ENCODE measurements at regions not wholly inside any gene's neighbourhood (a gene's known extent, or its start where the extent isn't known, plus 50 kb on each side); places are given as distances from the start of the nearest gene placed in this dataset.

GRCh38 chr7:49434846-49435245 lies 338.6 kb upstream of the VWC2 start:
- no peaks in the 10 kb centered on the region for H3K36me3 ChIP-seq
- no peak for DNase-seq (ENCODE audit: low spot score)
- no peak overlapping the region for H3K4me3 ChIP-seq
- H4K20me1 ChIP-seq (ENCODE audit: low read depth), result no peaks in the 10 kb centered on the region
- H2AFZ ChIP-seq (replicated peaks), result peak overlapping the region; percentile 8
- H3K27ac Mint-ChIP-seq, result no peak overlapping the region
- no peaks in the 10 kb centered on the region for H3K36me3 Mint-ChIP-seq
- no peaks in the 10 kb centered on the region for H3F3A ChIP-seq (ENCODE audit: low read depth)
- H3K4me1 Mint-ChIP-seq, result no peaks in the 10 kb centered on the region
- no peaks in the 10 kb centered on the region for H3K27me3 ChIP-seq
- H3K27ac ChIP-seq, result no peak overlapping the region
- H3K9me3 Mint-ChIP-seq, result no peaks in the 10 kb centered on the region
- H3K9ac ChIP-seq, result no peak overlapping the region
- no peaks in the 10 kb centered on the region for H3K79me2 ChIP-seq (ENCODE audit: low read depth)
- H3K4me2 ChIP-seq, result no peak overlapping the region
- H3K4me3 Mint-ChIP-seq, result no peak overlapping the region
- H3K9me3 ChIP-seq (ENCODE audit: low read depth), result no peaks in the 10 kb centered on the region
- no peak for TF ChIP-seq EZH2phosphoT487 (IDR thresholded peaks at IDR 0.05)
- TF ChIP-seq CTCF (IDR thresholded peaks at IDR 0.05), result no peak
- TF ChIP-seq EZH2 (IDR thresholded peaks at IDR 0.05), result no peak
- no peaks in the 10 kb centered on the region for H3K27me3 Mint-ChIP-seq (ENCODE audit: insufficient read depth, low read depth)
- no peaks in the 10 kb centered on the region for H3K4me1 ChIP-seq

GRCh38 chr7:49438281-49438680 lies 335.2 kb upstream of the VWC2 start:
- Histone ChIP-seq H2AFZ (replicated peaks) (no peak overlapping the region), H3K4me2 (no peak overlapping the region), H3F3A (ENCODE audit: low read depth) (no peaks in the 10 kb centered on the region), H3K27ac (no peak overlapping the region), H3K4me1 (no peaks in the 10 kb centered on the region), H4K20me1 (ENCODE audit: low read depth) (no peaks in the 10 kb centered on the region), H3K79me2 (ENCODE audit: low read depth) (no peaks in the 10 kb centered on the region), H3K36me3 (no peaks in the 10 kb centered on the region), H3K27me3 (no peaks in the 10 kb centered on the region), H3K9ac (no peak overlapping the region), H3K4me3 (no peak overlapping the region), H3K9me3 (ENCODE audit: low read depth) (no peaks in the 10 kb centered on the region)
- Mint-ChIP-seq H3K27me3 (ENCODE audit: insufficient read depth, low read depth) (no peaks in the 10 kb centered on the region), H3K4me3 (no peak overlapping the region), H3K27ac (no peak overlapping the region), H3K9me3 (no peaks in the 10 kb centered on the region), H3K4me1 (no peaks in the 10 kb centered on the region), H3K36me3 (no peaks in the 10 kb centered on the region)
- no peak for TF ChIP-seq EZH2phosphoT487 (IDR thresholded peaks at IDR 0.05)
- no peak for TF ChIP-seq CTCF (IDR thresholded peaks at IDR 0.05)
- no peak for TF ChIP-seq EZH2 (IDR thresholded peaks at IDR 0.05)
- no peak for DNase-seq (ENCODE audit: low spot score)

GRCh38 chr7:49443515-49443914 lies 329.9 kb upstream of the VWC2 start:
- Histone ChIP-seq H3K9me3 (ENCODE audit: low read depth) (no peaks in the 10 kb centered on the region), H3K27me3 (no peaks in the 10 kb centered on the region), H4K20me1 (ENCODE audit: low read depth) (no peaks in the 10 kb centered on the region), H3K4me1 (no peaks in the 10 kb centered on the region), H3K4me2 (no peak overlapping the region), H2AFZ (replicated peaks) (no peak overlapping the region), H3K79me2 (ENCODE audit: low read depth) (no peaks in the 10 kb centered on the region), H3K27ac (no peak overlapping the region), H3K36me3 (no peaks in the 10 kb centered on the region), H3K9ac (no peak overlapping the region), H3F3A (ENCODE audit: low read depth) (no peaks in the 10 kb centered on the region), H3K4me3 (no peak overlapping the region)
- Mint-ChIP-seq H3K4me1 (no peaks in the 10 kb centered on the region), H3K27me3 (ENCODE audit: insufficient read depth, low read depth) (no peaks in the 10 kb centered on the region), H3K4me3 (no peak overlapping the region), H3K27ac (no peak overlapping the region), H3K9me3 (no peaks in the 10 kb centered on the region), H3K36me3 (no peaks in the 10 kb centered on the region)
- TF ChIP-seq CTCF (IDR thresholded peaks at IDR 0.05) (no peak), EZH2 (IDR thresholded peaks at IDR 0.05) (no peak), EZH2phosphoT487 (IDR thresholded peaks at IDR 0.05) (no peak)
- DNase-seq (ENCODE audit: low spot score), result no peak

GRCh38 chr7:49453486-49453885 lies 320.0 kb upstream of the VWC2 start:
- H3K9ac ChIP-seq, result no peak overlapping the region

More at GRCh38 chr7:49453486-49453885, 320.0 kb upstream of the VWC2 start:
- H3K9me3 ChIP-seq (ENCODE audit: low read depth), result no peaks in the 10 kb centered on the region
- H3K36me3 Mint-ChIP-seq, result no peaks in the 10 kb centered on the region
- no peak overlapping the region for H2AFZ ChIP-seq (replicated peaks)
- H3F3A ChIP-seq (ENCODE audit: low read depth), result no peaks in the 10 kb centered on the region
- no peaks in the 10 kb centered on the region for H3K79me2 ChIP-seq (ENCODE audit: low read depth)
- TF ChIP-seq CTCF (IDR thresholded peaks at IDR 0.05) (no peak), EZH2 (IDR thresholded peaks at IDR 0.05) (no peak), EZH2phosphoT487 (IDR thresholded peaks at IDR 0.05) (no peak)
- H3K36me3 ChIP-seq, result no peaks in the 10 kb centered on the region
- H3K4me1 Mint-ChIP-seq, result no peaks in the 10 kb centered on the region
- no peak overlapping the region for H3K4me3 ChIP-seq
- no peak overlapping the region for H3K4me3 Mint-ChIP-seq
- H3K27ac Mint-ChIP-seq, result no peak overlapping the region
- no peak for DNase-seq (ENCODE audit: low spot score)
- no peaks in the 10 kb centered on the region for H3K4me1 ChIP-seq
- H3K27me3 ChIP-seq, result no peaks in the 10 kb centered on the region
- no peak overlapping the region for H3K27ac ChIP-seq
- H3K27me3 Mint-ChIP-seq (ENCODE audit: insufficient read depth, low read depth), result peaks cover 6% of the 10 kb centered on the region
- no peaks in the 10 kb centered on the region for H4K20me1 ChIP-seq (ENCODE audit: low read depth)
- peaks cover 6% of the 10 kb centered on the region for H3K9me3 Mint-ChIP-seq
- H3K4me2 ChIP-seq, result no peak overlapping the region
